ENCODE measurements at regions not wholly inside any gene's neighbourhood (a gene's known extent, or its start where the extent isn't known, plus 50 kb on each side); places are given as distances from the start of the nearest gene placed in this dataset.
"Not testable (repeated sequence)": the region's sequence is repeated elsewhere in the genome, so short reads cannot be mapped to it uniquely, and the experiment has no call there.

- DNase-seq: no peak
- Histone ChIP-seq H3K36me3 (no peaks in the 10 kb centered on the region), H3K9me3 (no peaks in the 10 kb centered on the region), H3K4me1 (no peaks in the 10 kb centered on the region), H3K27me3 (no peaks in the 10 kb centered on the region), H3K27ac (no peak overlapping the region), H3K4me3 (no peak overlapping the region)
- peak in 1 of 2 donors; percentile 73 for ATAC-seq (ENCODE audit: low FRiP score in 2 of 2)
- TF ChIP-seq POLR2AphosphoS5 (IDR thresholded peaks at IDR 0.05) (no peak), POLR2A (IDR thresholded peaks at IDR 0.05) (no peak), EP300 (IDR thresholded peaks at IDR 0.05) (no peak)
- TF ChIP-seq, protein P1, sequence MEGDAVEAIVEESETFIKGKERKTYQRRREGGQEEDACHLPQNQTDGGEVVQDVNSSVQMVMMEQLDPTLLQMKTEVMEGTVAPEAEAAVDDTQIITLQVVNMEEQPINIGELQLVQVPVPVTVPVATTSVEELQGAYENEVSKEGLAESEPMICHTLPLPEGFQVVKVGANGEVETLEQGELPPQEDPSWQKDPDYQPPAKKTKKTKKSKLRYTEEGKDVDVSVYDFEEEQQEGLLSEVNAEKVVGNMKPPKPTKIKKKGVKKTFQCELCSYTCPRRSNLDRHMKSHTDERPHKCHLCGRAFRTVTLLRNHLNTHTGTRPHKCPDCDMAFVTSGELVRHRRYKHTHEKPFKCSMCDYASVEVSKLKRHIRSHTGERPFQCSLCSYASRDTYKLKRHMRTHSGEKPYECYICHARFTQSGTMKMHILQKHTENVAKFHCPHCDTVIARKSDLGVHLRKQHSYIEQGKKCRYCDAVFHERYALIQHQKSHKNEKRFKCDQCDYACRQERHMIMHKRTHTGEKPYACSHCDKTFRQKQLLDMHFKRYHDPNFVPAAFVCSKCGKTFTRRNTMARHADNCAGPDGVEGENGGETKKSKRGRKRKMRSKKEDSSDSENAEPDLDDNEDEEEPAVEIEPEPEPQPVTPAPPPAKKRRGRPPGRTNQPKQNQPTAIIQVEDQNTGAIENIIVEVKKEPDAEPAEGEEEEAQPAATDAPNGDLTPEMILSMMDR (IDR thresholded peaks at IDR 0.05): no peak
Measured at GRCh38 chr5:82446809-82447208, 168.7 kb upstream of the RPS23 start.

GRCh38 chr5:82445726-82446335 is 167.7 kb upstream of the RPS23 start:
- no peaks in the 10 kb centered on the region for H3K27me3 ChIP-seq
- H3K4me3 ChIP-seq: no peak overlapping the region
- no peaks in the 10 kb centered on the region for H3K4me1 ChIP-seq
- peak in 1 of 2 donors; percentile 14 for ATAC-seq (ENCODE audit: low FRiP score in 2 of 2)
- H3K9me3 ChIP-seq: no peaks in the 10 kb centered on the region
- no peak for DNase-seq
- WGBS, 2 donors: 77 to 84% methylated on average over 3 of the region's 3 CpGs
- H3K27ac ChIP-seq: no peak overlapping the region
- TF ChIP-seq EP300 (IDR thresholded peaks at IDR 0.05) (no peak), POLR2AphosphoS5 (IDR thresholded peaks at IDR 0.05) (no peak), POLR2A (IDR thresholded peaks at IDR 0.05) (no peak)
- TF ChIP-seq, protein P1 (IDR thresholded peaks at IDR 0.05): no peak
- H3K36me3 ChIP-seq: no peaks in the 10 kb centered on the region

DNA sequence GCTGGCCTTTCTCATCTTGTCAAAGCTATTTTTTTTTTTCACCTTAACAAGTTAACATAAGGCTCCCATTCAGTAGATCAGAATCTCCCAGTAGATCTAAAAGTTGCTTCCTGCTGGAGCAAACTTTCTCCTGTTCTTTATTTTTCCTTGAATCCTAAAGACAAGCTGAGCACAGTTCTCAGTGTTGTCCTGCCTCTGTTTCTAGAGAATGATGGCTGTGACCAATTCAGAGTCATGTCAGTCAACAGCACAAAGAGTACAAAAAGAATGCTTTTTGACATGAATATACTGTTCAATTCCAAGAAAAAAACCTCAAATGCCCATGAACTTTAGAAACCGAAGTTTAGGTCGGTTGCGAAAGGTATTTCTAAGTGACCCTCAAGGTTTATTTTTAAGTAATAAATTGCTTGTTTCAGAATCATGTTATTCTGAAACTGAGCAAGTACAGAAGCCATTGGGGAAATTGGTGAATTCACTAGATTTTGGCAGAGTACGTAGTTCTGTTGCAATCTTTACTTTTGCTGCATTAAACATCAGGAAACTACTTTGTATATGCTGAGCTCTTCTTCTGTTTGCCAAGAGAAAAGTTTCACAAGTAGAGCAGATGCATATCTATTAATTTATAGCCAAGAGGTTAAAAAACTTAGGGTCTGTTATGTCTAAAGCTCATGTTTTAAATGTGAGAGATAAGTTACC is 161.7 kb upstream of the RPS23 start:
- no peak overlapping the region for H3K27ac ChIP-seq
- WGBS, 2 donors: 57 to 64% methylated on average over 4 of the region's 4 CpGs
- no peak for ATAC-seq (ENCODE audit: low FRiP score in 2 of 2)
- H3K4me3 ChIP-seq: no peak overlapping the region
- H3K4me1 ChIP-seq: no peaks in the 10 kb centered on the region
- no peaks in the 10 kb centered on the region for H3K9me3 ChIP-seq
- TF ChIP-seq, protein P1 (IDR thresholded peaks at IDR 0.05): no peak
- TF ChIP-seq POLR2A (IDR thresholded peaks at IDR 0.05) (no peak), EP300 (IDR thresholded peaks at IDR 0.05) (no peak), POLR2AphosphoS5 (IDR thresholded peaks at IDR 0.05) (no peak)
- H3K27me3 ChIP-seq: no peaks in the 10 kb centered on the region
- H3K36me3 ChIP-seq: no peaks in the 10 kb centered on the region
- no peak for DNase-seq

DNA sequence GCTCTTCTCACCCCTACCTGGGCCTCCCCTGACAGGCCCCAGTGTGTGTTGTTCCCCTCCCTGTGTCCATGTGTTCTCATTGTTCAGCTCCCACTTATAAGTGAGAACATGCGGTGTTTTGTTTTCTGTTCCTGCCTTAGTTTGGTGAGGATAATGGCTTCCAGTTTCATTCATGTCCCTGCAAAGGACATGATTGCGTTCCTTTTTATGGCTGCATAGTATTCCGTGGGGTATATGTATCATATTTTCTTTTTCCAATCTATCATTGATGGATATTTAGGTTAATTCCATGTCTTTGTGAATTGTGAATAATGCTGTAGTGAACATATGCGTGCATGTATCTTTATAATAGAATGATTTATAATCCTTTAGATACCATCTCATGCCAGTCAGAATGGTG is 159.4 kb upstream of the RPS23 start:
- H3K4me3 ChIP-seq; DNase-seq; ATAC-seq (ENCODE audit: low FRiP score in 2 of 2); H3K4me1 ChIP-seq; H3K9me3 ChIP-seq; H3K27me3 ChIP-seq; H3K27ac ChIP-seq; H3K36me3 ChIP-seq: not testable (repeated sequence)
- 68 to 85% methylated on average over 4 of the region's 4 CpGs for WGBS, 2 donors

DNA sequence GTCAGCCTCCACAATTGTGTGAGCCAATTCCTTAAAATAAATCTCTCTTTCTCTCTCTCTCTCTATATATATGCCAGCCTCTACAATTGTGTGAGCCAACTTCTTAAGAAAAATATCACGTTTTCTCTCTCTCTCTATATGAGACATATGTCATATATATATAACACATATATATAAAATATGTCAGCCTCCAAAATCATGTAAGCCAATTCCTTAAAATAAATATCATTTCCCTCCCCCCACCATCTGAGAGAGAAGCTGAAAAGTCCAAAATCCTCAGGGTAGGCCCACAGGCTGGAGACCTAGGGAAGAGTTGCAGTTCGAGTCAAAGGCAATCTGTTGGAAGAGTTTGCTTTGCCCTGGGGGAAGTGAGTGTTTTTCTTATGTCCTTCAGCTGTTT is 158.1 kb upstream of the RPS23 start:
- DNase-seq: no peak
- Histone ChIP-seq H3K27me3 (no peaks in the 10 kb centered on the region), H3K27ac (no peak overlapping the region), H3K9me3 (no peaks in the 10 kb centered on the region), H3K36me3 (no peaks in the 10 kb centered on the region), H3K4me3 (no peak overlapping the region), H3K4me1 (no peaks in the 10 kb centered on the region)
- no peak for TF ChIP-seq POLR2AphosphoS5 (IDR thresholded peaks at IDR 0.05)
- TF ChIP-seq EP300 (IDR thresholded peaks at IDR 0.05): no peak
- TF ChIP-seq, protein P1 (IDR thresholded peaks at IDR 0.05): no peak
- TF ChIP-seq POLR2A (IDR thresholded peaks at IDR 0.05): no peak
- WGBS, 2 donors: 50 to 77% methylated on average over 2 of the region's 2 CpGs
- no peak for ATAC-seq (ENCODE audit: low FRiP score in 2 of 2)

GRCh38 chr5:82434696-82435660 is 156.8 kb upstream of the RPS23 start:
- 84 to 98% methylated on average over 19 to 35 of the region's 35 CpGs for WGBS, 2 donors
- DNase-seq; H3K27ac ChIP-seq; H3K9me3 ChIP-seq; ATAC-seq (ENCODE audit: low FRiP score in 2 of 2); H3K36me3 ChIP-seq; H3K4me1 ChIP-seq; H3K27me3 ChIP-seq; H3K4me3 ChIP-seq: not testable (repeated sequence)

All from upper lobe of left lung (tissue), 6 donors.